Inflammatory macrophage (primary cell): ENCODE measurements at regions not wholly inside any gene's neighbourhood (a gene's known extent, or its start where the extent isn't known, plus 50 kb on each side); places are given as distances from the start of the nearest gene placed in this dataset.
"Not testable (repeated sequence)": the region's sequence is repeated elsewhere in the genome, so short reads cannot be mapped to it uniquely, and the experiment has no call there.

Experiments
- DNase-seq, 2 donors: peaks; one replicate each; pipeline ENCODE4 v3.0.0-alpha.2; 2020 to 2022

GRCh38 chr13:67902960-67903359 lies 672.8 kb upstream of the PCDH9 start:
- DNase-seq, result not testable (repeated sequence)

- no peak for DNase-seq
Measured at GRCh38 chr13:67880916-67881315, 650.8 kb upstream of the PCDH9 start.

GRCh38 chr13:67878376-67878775 lies 648.2 kb upstream of the PCDH9 start:
- DNase-seq, result no peak

GRCh38 chr13:67877031-67877430 lies 646.9 kb upstream of the PCDH9 start:
- DNase-seq, result no peak

- DNase-seq, result no peak
Measured at GRCh38 chr13:67867206-67867605, 637.1 kb upstream of the PCDH9 start.

GRCh38 chr13:67860315-67860714 lies 630.2 kb upstream of the PCDH9 start:
- no peak for DNase-seq

GRCh38 chr13:67859904-67860303 lies 629.8 kb upstream of the PCDH9 start:
- no peak for DNase-seq

GRCh38 chr13:67857581-67858310 lies 627.6 kb upstream of the PCDH9 start:
- no peak for DNase-seq

- DNase-seq, result no peak
Measured at GRCh38 chr13:67856955-67857354, 626.8 kb upstream of the PCDH9 start.

GRCh38 chr13:67855741-67856238 lies 625.7 kb upstream of the PCDH9 start:
- DNase-seq, result no peak

GRCh38 chr13:67854990-67855389 lies 624.9 kb upstream of the PCDH9 start:
- DNase-seq, result no peak

GRCh38 chr13:67844574-67844973 lies 614.4 kb upstream of the PCDH9 start:
- no peak for DNase-seq

GRCh38 chr13:67841071-67841470 lies 610.9 kb upstream of the PCDH9 start:
- no peak for DNase-seq

GRCh38 chr13:67833564-67833963 lies 603.4 kb upstream of the PCDH9 start:
- no peak for DNase-seq

- no peak for DNase-seq
Measured at GRCh38 chr13:67829641-67830040, 599.5 kb upstream of the PCDH9 start.

GRCh38 chr13:67827992-67828391 lies 597.9 kb upstream of the PCDH9 start:
- no peak for DNase-seq

- no peak for DNase-seq
Measured at GRCh38 chr13:67821606-67822005, 591.5 kb upstream of the PCDH9 start.

GRCh38 chr13:67806796-67807195 lies 576.7 kb upstream of the PCDH9 start:
- no peak for DNase-seq

GRCh38 chr13:67803118-67803517 lies 573.0 kb upstream of the PCDH9 start:
- DNase-seq, result no peak

GRCh38 chr13:67792151-67792676 lies 562.1 kb upstream of the PCDH9 start:
- no peak for DNase-seq

- no peak for DNase-seq
Measured at GRCh38 chr13:67791047-67791446, 560.9 kb upstream of the PCDH9 start.

- DNase-seq, result no peak
Measured at GRCh38 chr13:67776151-67776550, 546.0 kb upstream of the PCDH9 start.

- no peak for DNase-seq
Measured at GRCh38 chr13:67775359-67775758, 545.2 kb upstream of the PCDH9 start.

- no peak for DNase-seq
Measured at GRCh38 chr13:67772807-67773453, 542.8 kb upstream of the PCDH9 start.
